ENCODE measurements at regions not wholly inside any gene's neighbourhood (a gene's known extent, or its start where the extent isn't known, plus 50 kb on each side); places are given as distances from the start of the nearest gene placed in this dataset.

- H3K27me3 ChIP-seq, result no peaks in the 10 kb centered on the region
- DNase-seq, result no peak
Observed at GRCh38 chr11:88448131-88448670, 110.7 kb upstream of the CTSC start.

GRCh38 chr11:88447281-88447680, 109.7 kb upstream of the CTSC start:
- Histone ChIP-seq H3K9me3 (no peaks in the 10 kb centered on the region), H3K4me1 (no peaks in the 10 kb centered on the region), H3K36me3 (no peaks in the 10 kb centered on the region), H3K27ac (no peak overlapping the region), H3K27me3 (no peaks in the 10 kb centered on the region), H3K4me3 (no peak overlapping the region)
- no peak for DNase-seq
- TF ChIP-seq POLR2A (IDR thresholded peaks at IDR 0.05) (no peak), CTCF (IDR thresholded peaks at IDR 0.05) (no peak)

More at GRCh38 chr11:88448131-88448670, 110.7 kb upstream of the CTSC start:
- TF ChIP-seq CTCF (IDR thresholded peaks at IDR 0.05), result no peak
- TF ChIP-seq POLR2A (IDR thresholded peaks at IDR 0.05), result no peak
- H3K27ac ChIP-seq, result no peak overlapping the region
- H3K4me3 ChIP-seq, result no peak overlapping the region
- H3K36me3 ChIP-seq, result no peaks in the 10 kb centered on the region
- no peaks in the 10 kb centered on the region for H3K9me3 ChIP-seq
- no peaks in the 10 kb centered on the region for H3K4me1 ChIP-seq

GRCh38 chr11:88439356-88439755, 101.8 kb upstream of the CTSC start:
- H3K27me3 ChIP-seq, result no peaks in the 10 kb centered on the region
- TF ChIP-seq CTCF (IDR thresholded peaks at IDR 0.05) (no peak), POLR2A (IDR thresholded peaks at IDR 0.05) (no peak)
- no peaks in the 10 kb centered on the region for H3K9me3 ChIP-seq
- no peaks in the 10 kb centered on the region for H3K4me1 ChIP-seq
- H3K4me3 ChIP-seq, result no peak overlapping the region
- DNase-seq, result no peak
- no peaks in the 10 kb centered on the region for H3K36me3 ChIP-seq
- no peak overlapping the region for H3K27ac ChIP-seq

- Histone ChIP-seq H3K4me1 (no peaks in the 10 kb centered on the region), H3K27ac (no peak overlapping the region), H3K9me3 (no peaks in the 10 kb centered on the region), H3K4me3 (no peak overlapping the region), H3K27me3 (no peaks in the 10 kb centered on the region), H3K36me3 (no peaks in the 10 kb centered on the region)
- DNase-seq, result no peak
- TF ChIP-seq POLR2A (IDR thresholded peaks at IDR 0.05) (no peak), CTCF (IDR thresholded peaks at IDR 0.05) (no peak)
Observed at GRCh38 chr11:88438721-88439120, 101.2 kb upstream of the CTSC start.

GRCh38 chr11:88435415-88435814, 97.9 kb upstream of the CTSC start:
- Histone ChIP-seq H3K9me3 (no peaks in the 10 kb centered on the region), H3K36me3 (no peaks in the 10 kb centered on the region), H3K4me3 (no peak overlapping the region), H3K4me1 (no peaks in the 10 kb centered on the region), H3K27me3 (no peaks in the 10 kb centered on the region), H3K27ac (no peak overlapping the region)
- DNase-seq, result no peak
- TF ChIP-seq CTCF (IDR thresholded peaks at IDR 0.05) (no peak), POLR2A (IDR thresholded peaks at IDR 0.05) (no peak)
